K562 (cell line): ENCODE measurements at regions not wholly inside any gene's neighbourhood (a gene's known extent, or its start where the extent isn't known, plus 50 kb on each side); places are given as distances from the start of the nearest gene placed in this dataset.

Source experiments
- ARID3B ChIP-seq: fragments of 250-450 bp; sonication (Bioruptor Pico); IDR thresholded peaks from 2 replicates; pipeline ENCODE4 v1.4.0; 2020; ENCODE audit warnings: borderline replicate concordance
- CTCF ChIP-seq, 3 experiments: IDR thresholded peaks in 2 of 3; conservative IDR thresholded peaks in 1 of 3; 2 replicates each; pipeline ENCODE4 v1.5.1; 2011 to 2012; ENCODE audit warnings: low read length in 3 of 3, mild to moderate bottlenecking in 3 of 3, control low read depth in 2 of 3, improper control_type of control experiment in 1 of 3, inconsistent platforms in 1 of 3, low read depth in 1 of 3, mixed read lengths in 1 of 3, moderate library complexity in 1 of 3; ENCODE audit not compliant: insufficient read depth in 2 of 3
- EP300 ChIP-seq: IDR thresholded peaks from 2 replicates; pipeline ENCODE4 v1.6.1; 2012; ENCODE audit warnings: low read length, improper control_type of control experiment
- FOXA1 ChIP-seq: fragments of 450-650 bp; IDR thresholded peaks from 2 replicates; pipeline ENCODE4 v1.6.1; 2016; ENCODE audit warnings: mild to moderate bottlenecking, borderline replicate concordance
- HEY1 ChIP-seq: fragments of 250-450 bp; sonication (Bioruptor Pico); IDR thresholded peaks from 2 replicates; pipeline ENCODE4 v1.5.0; 2020; ENCODE audit warnings: mild to moderate bottlenecking, moderate library complexity, borderline replicate concordance
- NFIC ChIP-seq: fragments of 450-650 bp; IDR thresholded peaks from 2 replicates; pipeline ENCODE4 v1.6.1; 2017; ENCODE audit warnings: mild to moderate bottlenecking, inconsistent platforms
- RUNX1 ChIP-seq: sonication (generic); IDR thresholded peaks from 2 replicates; pipeline ENCODE4 v1.6.1; 2016; ENCODE audit warnings: antibody characterized with exemption, low read depth
- SMAD3 ChIP-seq: fragments of 450-650 bp; formaldehyde crosslinking; conservative IDR thresholded peaks from 2 replicates; pipeline ENCODE4 v1.4.0; 2020; ENCODE audit warnings: mild to moderate bottlenecking
- ZNF431 ChIP-seq: sonication (generic); formaldehyde crosslinking; IDR thresholded peaks from 2 replicates; pipeline ENCODE4 v1.8.0; 2022; ENCODE audit warnings: mild to moderate bottlenecking, missing genetic modification reagents
- ZNF699 ChIP-seq: fragments of 250-450 bp; sonication (Bioruptor Pico); IDR thresholded peaks from 2 replicates; pipeline ENCODE4 v1.8.0; 2021; ENCODE audit warnings: mild to moderate bottlenecking, moderate library complexity; ENCODE audit not compliant: insufficient replicate concordance
- ZZZ3 ChIP-seq: fragments of 450-650 bp; IDR thresholded peaks from 2 replicates; pipeline ENCODE4 v1.6.1; 2016; ENCODE audit warnings: antibody characterized with exemption, mild to moderate bottlenecking, moderate library complexity

DNA sequence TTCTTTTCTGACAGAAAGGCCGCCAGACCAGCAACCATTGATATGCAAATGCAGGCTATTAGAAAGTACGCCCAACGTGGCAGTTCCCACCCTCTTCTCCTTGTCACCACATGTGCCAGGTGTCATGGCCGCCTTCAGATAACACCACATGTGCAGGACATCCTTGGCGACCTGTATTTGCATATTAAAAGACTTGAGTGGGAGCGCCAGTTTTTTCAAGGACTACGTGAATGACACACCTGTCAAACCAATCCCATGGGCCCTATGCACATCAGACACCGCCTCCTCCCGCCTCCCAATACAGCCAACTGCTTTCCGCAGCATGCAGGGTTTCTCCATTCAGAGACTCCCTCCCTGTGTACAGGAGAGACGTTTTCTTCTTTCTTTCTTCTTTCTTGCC lies 318.6 kb upstream of the FAR2 start:
- TF ChIP-seq ZZZ3: no peak
- no peak for TF ChIP-seq RUNX1
- no peak for TF ChIP-seq FOXA1
- no peak for TF ChIP-seq SMAD3
- no peak for TF ChIP-seq EP300
- TF ChIP-seq CTCF (IDR thresholded peaks at IDR 0.05 in 2 of 3, conservative IDR thresholded peaks at IDR 0.05 in 1 of 3; ENCODE audit: insufficient read depth in 2 of 3, low read depth in 1 of 3, low read length in 3 of 3): no peak
- TF ChIP-seq ARID3B (CRISPR knock-in tag): no peak
- TF ChIP-seq ZNF699 (CRISPR knock-in tag): no peak
- TF ChIP-seq HEY1 (CRISPR knock-in tag): no peak
- no peak for TF ChIP-seq ZNF431 (CRISPR knock-in tag)
- TF ChIP-seq NFIC: no peak
